HepG2 (cell line): ENCODE measurements at regions not wholly inside any gene's neighbourhood (a gene's known extent, or its start where the extent isn't known, plus 50 kb on each side); places are given as distances from the start of the nearest gene placed in this dataset.

Experiments used
- ATAC-seq: fragments of 200-7000 bp; cut with Tn5 transposase; 3 replicates; pipeline ENCODE4 v1.9.1; 2020; ENCODE audit warnings: mild to moderate bottlenecking, moderate library complexity
- BruUV-seq: library from RNA; stranded (reverse); fragments of 400-500 nt; replicated peaks from 2 replicates; lab custom pipeline; 2021; lab: Mats Ljungman, UMichigan
- CTCF ChIA-PET: fragments of 300-600 bp; formaldehyde crosslinking; extraction: SDS; loops from one replicate; lab custom pipeline; 2021; ENCODE audit warnings: low total read pairs, inconsistent platforms, low intra/inter-chr PET ratio; lab: Yijun Ruan, JAX
- POLR2A ChIA-PET: fragments of 350-600 bp; sonication (Branson Sonifier 250); formaldehyde crosslinking; loops from one replicate; lab custom pipeline; 2020; ENCODE audit warnings: antibody characterized with exemption, inconsistent platforms; lab: Yijun Ruan, JAX
- DNase-seq: peaks from one replicate; pipeline ENCODE4 v3.0.0-alpha.2; 2015; ENCODE audit warnings: low spot score
- FAIRE-seq: peaks from 3 replicates; lab custom pipeline; 2011; peaks lifted over from hg19 to GRCh38; lab: Jason Lieb, UNC
- H2AFZ ChIP-seq: one replicate; pipeline ENCODE4 v1.6.1; 2011; ENCODE audit warnings: low read length, inconsistent platforms
- H3K27ac ChIP-seq: fragments of 300-600 bp; 3 replicates; pipeline ENCODE4 v1.8.0; 2011; ENCODE audit warnings: mixed run types, mild to moderate bottlenecking, mixed read lengths, low read length, inconsistent platforms; ENCODE audit not compliant: insufficient read depth; ENCODE audit errors: extremely low read length
- H3K27me3 ChIP-seq, 2 experiments: fragments of 200-600 bp in 1 of 2; 2 replicates in 1 of 2; 3 replicates in 1 of 2; pipeline versions ENCODE4 v1.6.0 to v1.8.0; 2011; ENCODE audit warnings: low read length in 2 of 2, mild to moderate bottlenecking in 2 of 2, moderate library complexity in 2 of 2, inconsistent platforms in 1 of 2; ENCODE audit not compliant: insufficient read depth in 2 of 2, control insufficient read depth in 1 of 2
- H3K36me3 ChIP-seq, 2 experiments: fragments of 200-600 bp in 1 of 2; replicated peaks in 1 of 2; 2 replicates in 1 of 2; 3 replicates in 1 of 2; pipeline versions ENCODE4 v1.5.1 to v1.8.0; 2011; ENCODE audit warnings: low read length in 2 of 2, inconsistent platforms in 1 of 2; ENCODE audit not compliant: insufficient read depth in 2 of 2, control insufficient read depth in 1 of 2
- H3K4me1 ChIP-seq: 2 replicates; pipeline ENCODE4 v1.5.1; 2012; ENCODE audit warnings: low read length, inconsistent platforms; ENCODE audit not compliant: insufficient read depth
- H3K4me2 ChIP-seq: 2 replicates; pipeline ENCODE4 v1.6.0; 2011; ENCODE audit warnings: low read depth, low read length, inconsistent platforms
- H3K4me3 ChIP-seq, 3 experiments: fragments of 200-600 bp in 1 of 3; sonication (generic), shearing (Covaris generic) in 1 of 3; replicated peaks in 1 of 3; 2 replicates each; pipeline ENCODE4 v1.5.1; 2011 to 2016; ENCODE audit warnings: low read length in 3 of 3, inconsistent platforms in 2 of 3, low read depth in 2 of 3, mild to moderate bottlenecking in 2 of 3, control low read depth in 1 of 3, mixed read lengths in 1 of 3; ENCODE audit not compliant: insufficient read depth in 1 of 3
- H3K79me2 ChIP-seq: one replicate; pipeline ENCODE4 v1.6.1; 2011; ENCODE audit warnings: low read length, inconsistent platforms; ENCODE audit not compliant: insufficient read depth
- H3K9ac ChIP-seq: 2 replicates; pipeline ENCODE4 v1.6.0; 2011; ENCODE audit warnings: mild to moderate bottlenecking, low read depth, low read length, inconsistent platforms; ENCODE audit not compliant: insufficient read depth
- H3K9me3 ChIP-seq: 2 replicates; pipeline ENCODE4 v1.5.1; 2012; ENCODE audit warnings: mild to moderate bottlenecking, low read length
- H4K20me1 ChIP-seq: 2 replicates; pipeline ENCODE4 v1.6.0; 2011; ENCODE audit warnings: inconsistent platforms, mild to moderate bottlenecking, low read length, moderate library complexity; ENCODE audit not compliant: insufficient read depth
- ARNT ChIP-seq: fragments of 450-650 bp; IDR thresholded peaks from 2 replicates; pipeline ENCODE4 v1.6.1; 2017
- CEBPZ ChIP-seq: IDR thresholded peaks from 2 replicates; pipeline ENCODE4 v1.6.1; 2012; ENCODE audit warnings: low read length, improper control_type of control experiment
- CREM ChIP-seq, 2 experiments: sonication (generic) in 1 of 2; formaldehyde crosslinking in 1 of 2; IDR thresholded peaks; 2 replicates each; pipeline versions ENCODE4 v1.4.0 to v1.6.1; 2016 to 2020; ENCODE audit warnings: antibody characterized with exemption in 1 of 2, mild to moderate bottlenecking in 1 of 2, missing genetic modification reagents in 1 of 2
- ESRRA ChIP-seq: sonication (generic); formaldehyde crosslinking; IDR thresholded peaks from 2 replicates; pipeline ENCODE4 v1.5.1; 2020; ENCODE audit warnings: mild to moderate bottlenecking, low read depth, missing genetic modification reagents
- GLI4 ChIP-seq: sonication (generic); formaldehyde crosslinking; IDR thresholded peaks from 2 replicates; pipeline ENCODE4 v1.5.1; 2020; ENCODE audit warnings: missing genetic modification reagents, mild to moderate bottlenecking, moderate library complexity, borderline replicate concordance
- MTA3 ChIP-seq: sonication (generic); formaldehyde crosslinking; IDR thresholded peaks from 2 replicates; pipeline ENCODE4 v1.4.0; 2020; ENCODE audit warnings: missing genetic modification reagents
- NR2C2 ChIP-seq: sonication (generic); formaldehyde crosslinking; IDR thresholded peaks from 2 replicates; pipeline ENCODE4 v1.4.0; 2020; ENCODE audit warnings: missing genetic modification reagents, mild to moderate bottlenecking, moderate library complexity, borderline replicate concordance
- THAP11 ChIP-seq: IDR thresholded peaks from 2 replicates; pipeline ENCODE4 v1.6.1; 2016; ENCODE audit warnings: missing biosample characterization, missing genetic modification reagents
- ZBTB1 ChIP-seq: sonication (generic); formaldehyde crosslinking; IDR thresholded peaks from 2 replicates; pipeline ENCODE4 v1.4.0; 2020; ENCODE audit warnings: missing genetic modification reagents, borderline replicate concordance
- ZFP36L1 ChIP-seq: sonication (generic); formaldehyde crosslinking; IDR thresholded peaks from 2 replicates; pipeline ENCODE4 v1.8.0; 2022; ENCODE audit warnings: mild to moderate bottlenecking, missing genetic modification reagents, moderate library complexity
- ZNF10 ChIP-seq: sonication (generic); formaldehyde crosslinking; IDR thresholded peaks from 2 replicates; pipeline ENCODE4 v1.4.0; 2020; ENCODE audit warnings: mild to moderate bottlenecking, low read depth, missing genetic modification reagents, borderline replicate concordance
- ZNF335 ChIP-seq: sonication (generic); formaldehyde crosslinking; IDR thresholded peaks from 2 replicates; pipeline ENCODE4 v1.4.0; 2020; ENCODE audit warnings: missing genetic modification reagents
- ZNF441 ChIP-seq: sonication (generic); formaldehyde crosslinking; IDR thresholded peaks from 2 replicates; pipeline ENCODE4 v1.7.0; 2021; ENCODE audit warnings: missing genetic modification reagents, borderline replicate concordance
- ZNF446 ChIP-seq: sonication (generic); formaldehyde crosslinking; IDR thresholded peaks from 2 replicates; pipeline ENCODE4 v1.5.0; 2020; ENCODE audit warnings: mild to moderate bottlenecking, missing genetic modification reagents
- ZNF607 ChIP-seq: sonication (generic); formaldehyde crosslinking; IDR thresholded peaks from 2 replicates; pipeline ENCODE4 v1.5.1; 2020; ENCODE audit warnings: missing genetic modification reagents, mild to moderate bottlenecking, borderline replicate concordance
- WGBS: methylation state at CpG from one replicate; pipeline ENCODE4 v1.1.6; 2017; ENCODE audit warnings: low lambda C conversion rate; 5-methylcytosine and 5-hydroxymethylcytosine counted together
- in situ Hi-C: cut with HindIII; loops from 2 replicates; pipeline ENCODE4 v1.10.0; 2017; ENCODE audit warnings: low pct_unique_long_range_greater_than_20kb; ENCODE audit not compliant: extremely low pct_ligation_motif_present
- intact Hi-C: fragments of 100-400 bp; cut with micrococcal nuclease; formaldehyde crosslinking; loops from one replicate; pipeline ENCODE4 v1.10.0; 2022; ENCODE audit not compliant: unreplicated experiment
- TF ChIP-seq, protein P1 (sequence below): sonication (generic); formaldehyde crosslinking; IDR thresholded peaks from 2 replicates; pipeline ENCODE4 v1.5.1; 2020; ENCODE audit warnings: missing genetic modification reagents, mild to moderate bottlenecking, borderline replicate concordance
- TF ChIP-seq, protein P2 (sequence below): sonication (generic); formaldehyde crosslinking; IDR thresholded peaks from 2 replicates; pipeline ENCODE4 v1.5.0; 2020; ENCODE audit warnings: mild to moderate bottlenecking, missing genetic modification reagents

DNA sequence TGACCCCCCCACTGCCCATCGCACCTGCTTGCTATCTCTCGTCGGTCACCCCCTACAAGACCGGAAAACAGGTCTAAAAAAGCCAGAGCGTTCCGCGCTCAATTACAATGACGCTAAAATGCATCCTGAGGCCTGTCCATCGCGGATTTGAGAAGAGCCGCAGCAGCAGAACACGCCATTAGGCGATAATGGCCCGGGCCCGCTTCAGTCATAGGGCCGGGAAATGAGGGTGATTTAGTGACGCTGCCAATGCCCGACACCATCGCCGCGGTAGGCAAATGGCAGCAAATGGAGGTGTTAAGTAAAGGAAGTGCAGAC is 64.1 kb upstream of the SSX2IP start:
- CTCF ChIA-PET = interaction anchor here (1.2 to 2.1 kb wide), 3 partner anchors 86 to 312 kb away, joined by 5 to 14 read pairs (median 12); no protein-coding TSS in a partner anchor
- TF ChIP-seq ZNF10 (CRISPR knock-in tag) (no peak), ZNF607 (no peak), THAP11 (CRISPR knock-in tag) (no peak), GLI4 (CRISPR knock-in tag) (no peak), ZNF446 (no peak), ZNF335 (CRISPR knock-in tag) (no peak), CEBPZ (no peak), CREM (IDR thresholded peaks at IDR 0.05) (no peak), CREM (CRISPR knock-in tag; IDR thresholded peaks at IDR 0.05) (no peak), ESRRA (CRISPR knock-in tag) (no peak), ARNT (no peak), ZNF441 (CRISPR knock-in tag) (no peak), NR2C2 (CRISPR knock-in tag) (no peak), ZBTB1 (CRISPR knock-in tag) (no peak), ZFP36L1 (CRISPR knock-in tag) (no peak), MTA3 (CRISPR knock-in tag) (no peak)
- TF ChIP-seq, protein P1, sequence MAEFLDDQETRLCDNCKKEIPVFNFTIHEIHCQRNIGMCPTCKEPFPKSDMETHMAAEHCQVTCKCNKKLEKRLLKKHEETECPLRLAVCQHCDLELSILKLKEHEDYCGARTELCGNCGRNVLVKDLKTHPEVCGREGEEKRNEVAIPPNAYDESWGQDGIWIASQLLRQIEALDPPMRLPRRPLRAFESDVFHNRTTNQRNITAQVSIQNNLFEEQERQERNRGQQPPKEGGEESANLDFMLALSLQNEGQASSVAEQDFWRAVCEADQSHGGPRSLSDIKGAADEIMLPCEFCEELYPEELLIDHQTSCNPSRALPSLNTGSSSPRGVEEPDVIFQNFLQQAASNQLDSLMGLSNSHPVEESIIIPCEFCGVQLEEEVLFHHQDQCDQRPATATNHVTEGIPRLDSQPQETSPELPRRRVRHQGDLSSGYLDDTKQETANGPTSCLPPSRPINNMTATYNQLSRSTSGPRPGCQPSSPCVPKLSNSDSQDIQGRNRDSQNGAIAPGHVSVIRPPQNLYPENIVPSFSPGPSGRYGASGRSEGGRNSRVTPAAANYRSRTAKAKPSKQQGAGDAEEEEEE (CRISPR knock-in tag) = no peak
- TF ChIP-seq, protein P2, sequence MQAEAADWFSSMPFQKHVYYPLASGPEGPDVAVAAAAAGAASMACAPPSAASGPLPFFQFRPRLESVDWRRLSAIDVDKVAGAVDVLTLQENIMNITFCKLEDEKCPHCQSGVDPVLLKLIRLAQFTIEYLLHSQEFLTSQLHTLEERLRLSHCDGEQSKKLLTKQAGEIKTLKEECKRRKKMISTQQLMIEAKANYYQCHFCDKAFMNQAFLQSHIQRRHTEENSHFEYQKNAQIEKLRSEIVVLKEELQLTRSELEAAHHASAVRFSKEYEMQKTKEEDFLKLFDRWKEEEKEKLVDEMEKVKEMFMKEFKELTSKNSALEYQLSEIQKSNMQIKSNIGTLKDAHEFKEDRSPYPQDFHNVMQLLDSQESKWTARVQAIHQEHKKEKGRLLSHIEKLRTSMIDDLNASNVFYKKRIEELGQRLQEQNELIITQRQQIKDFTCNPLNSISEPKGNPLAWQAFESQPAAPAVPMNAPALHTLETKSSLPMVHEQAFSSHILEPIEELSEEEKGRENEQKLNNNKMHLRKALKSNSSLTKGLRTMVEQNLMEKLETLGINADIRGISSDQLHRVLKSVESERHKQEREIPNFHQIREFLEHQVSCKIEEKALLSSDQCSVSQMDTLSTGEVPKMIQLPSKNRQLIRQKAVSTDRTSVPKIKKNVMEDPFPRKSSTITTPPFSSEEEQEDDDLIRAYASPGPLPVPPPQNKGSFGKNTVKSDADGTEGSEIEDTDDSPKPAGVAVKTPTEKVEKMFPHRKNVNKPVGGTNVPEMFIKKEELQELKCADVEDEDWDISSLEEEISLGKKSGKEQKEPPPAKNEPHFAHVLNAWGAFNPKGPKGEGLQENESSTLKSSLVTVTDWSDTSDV = no peak

More for the DNA sequence above, 64.1 kb upstream of the SSX2IP start:
- Histone ChIP-seq H3K9ac (no peak overlapping the region), H3K4me1 (no peaks in the 10 kb centered on the region), H3K27me3 (no peaks in the 10 kb centered on the region; a peak in 1 of 5 replicates), H3K36me3 (no peaks in the 10 kb centered on the region), H4K20me1 (no peaks in the 10 kb centered on the region), H3K27ac (no peak overlapping the region), H3K4me3 (no peak overlapping the region), H3K4me2 (no peak overlapping the region), H2AFZ (no peak overlapping the region), H3K79me2 (no peaks in the 10 kb centered on the region), H3K9me3 (no peaks in the 10 kb centered on the region)
- FAIRE-seq (no peak), ATAC-seq (no peak), DNase-seq (no peak)
- in situ Hi-C loops = loop anchor here (10.0 to 25.0 kb wide), 3 partner anchors 90 to 830 kb away; partner anchors contain the start of gene PRKACB
- no TSS peak for BruUV-seq
- 63% methylated on average over 21 of the region's 21 CpGs for WGBS
- POLR2A ChIA-PET = no interaction called here
- intact Hi-C loops = loop anchor here (5.0 kb wide), 1 partner anchor 822 kb away; no protein-coding TSS in a partner anchor
